ENCODE measurements at regions not wholly inside any gene's neighbourhood (a gene's known extent, or its start where the extent isn't known, plus 50 kb on each side); places are given as distances from the start of the nearest gene placed in this dataset.

DNA sequence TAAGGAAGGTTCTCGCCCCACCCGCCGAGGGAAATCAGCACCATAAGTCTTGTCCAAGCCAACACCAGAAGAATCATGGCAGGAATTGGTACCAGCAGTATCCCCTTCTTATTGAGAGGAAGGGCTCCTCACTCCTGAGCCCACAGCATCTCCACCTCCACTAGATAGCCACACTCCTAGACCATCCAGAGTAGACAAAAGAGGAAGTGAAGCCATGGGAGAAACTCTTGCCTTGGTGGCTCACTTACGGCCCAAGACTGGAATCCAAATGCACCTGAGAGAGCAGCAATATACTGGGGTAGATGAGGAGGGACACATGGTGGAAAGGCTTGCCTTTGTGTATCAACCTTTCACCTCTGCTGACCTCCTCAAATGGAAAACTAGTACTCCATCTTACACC is 255.3 kb upstream of the PRKX start (continued):
- TF ChIP-seq, protein P1, sequence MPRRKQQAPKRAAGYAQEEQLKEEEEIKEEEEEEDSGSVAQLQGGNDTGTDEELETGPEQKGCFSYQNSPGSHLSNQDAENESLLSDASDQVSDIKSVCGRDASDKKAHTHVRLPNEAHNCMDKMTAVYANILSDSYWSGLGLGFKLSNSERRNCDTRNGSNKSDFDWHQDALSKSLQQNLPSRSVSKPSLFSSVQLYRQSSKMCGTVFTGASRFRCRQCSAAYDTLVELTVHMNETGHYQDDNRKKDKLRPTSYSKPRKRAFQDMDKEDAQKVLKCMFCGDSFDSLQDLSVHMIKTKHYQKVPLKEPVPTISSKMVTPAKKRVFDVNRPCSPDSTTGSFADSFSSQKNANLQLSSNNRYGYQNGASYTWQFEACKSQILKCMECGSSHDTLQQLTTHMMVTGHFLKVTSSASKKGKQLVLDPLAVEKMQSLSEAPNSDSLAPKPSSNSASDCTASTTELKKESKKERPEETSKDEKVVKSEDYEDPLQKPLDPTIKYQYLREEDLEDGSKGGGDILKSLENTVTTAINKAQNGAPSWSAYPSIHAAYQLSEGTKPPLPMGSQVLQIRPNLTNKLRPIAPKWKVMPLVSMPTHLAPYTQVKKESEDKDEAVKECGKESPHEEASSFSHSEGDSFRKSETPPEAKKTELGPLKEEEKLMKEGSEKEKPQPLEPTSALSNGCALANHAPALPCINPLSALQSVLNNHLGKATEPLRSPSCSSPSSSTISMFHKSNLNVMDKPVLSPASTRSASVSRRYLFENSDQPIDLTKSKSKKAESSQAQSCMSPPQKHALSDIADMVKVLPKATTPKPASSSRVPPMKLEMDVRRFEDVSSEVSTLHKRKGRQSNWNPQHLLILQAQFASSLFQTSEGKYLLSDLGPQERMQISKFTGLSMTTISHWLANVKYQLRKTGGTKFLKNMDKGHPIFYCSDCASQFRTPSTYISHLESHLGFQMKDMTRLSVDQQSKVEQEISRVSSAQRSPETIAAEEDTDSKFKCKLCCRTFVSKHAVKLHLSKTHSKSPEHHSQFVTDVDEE (CRISPR knock-in tag; IDR thresholded peaks at IDR 0.05): no peak
- no peak for TF ChIP-seq TCF4 (CRISPR knock-in tag; IDR thresholded peaks at IDR 0.05; ENCODE audit: borderline replicate concordance)
- TF ChIP-seq ISL1 (CRISPR knock-in tag; IDR thresholded peaks at IDR 0.05): no peak
- TF ChIP-seq ZFP30 (CRISPR knock-in tag; IDR thresholded peaks at IDR 0.05): no peak
- TF ChIP-seq PPARA (CRISPR knock-in tag; IDR thresholded peaks at IDR 0.05; ENCODE audit: borderline replicate concordance): no peak
- no peak for TF ChIP-seq BACH2 (CRISPR knock-in tag; IDR thresholded peaks at IDR 0.05; ENCODE audit: borderline replicate concordance)

DNA sequence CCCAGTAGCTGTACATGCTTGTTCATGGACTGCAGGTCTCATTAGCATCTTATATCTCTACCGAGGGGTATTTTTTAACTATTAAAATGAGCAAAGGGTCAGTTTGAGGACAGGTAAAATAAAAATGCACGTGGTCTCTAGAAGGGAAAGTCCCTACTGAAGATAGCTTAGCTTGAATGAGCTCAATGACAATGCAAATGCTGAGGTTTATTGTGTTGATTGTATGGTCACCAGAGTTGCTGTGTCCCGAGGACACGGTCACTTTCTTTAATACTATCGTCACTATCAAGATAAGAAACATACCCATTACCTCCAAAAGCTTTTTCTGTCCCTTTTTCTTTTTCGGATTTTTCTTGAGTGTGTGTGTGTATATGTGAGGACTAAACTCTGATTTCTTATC is 250.5 kb upstream of the PRKX start:
- no peak for TF ChIP-seq ESRRG (CRISPR knock-in tag; IDR thresholded peaks at IDR 0.05)
- TF ChIP-seq CSDC2 (CRISPR knock-in tag; IDR thresholded peaks at IDR 0.05): no peak
- no peak for TF ChIP-seq GLIS3 (CRISPR knock-in tag; IDR thresholded peaks at IDR 0.05)
- TF ChIP-seq, protein P2, sequence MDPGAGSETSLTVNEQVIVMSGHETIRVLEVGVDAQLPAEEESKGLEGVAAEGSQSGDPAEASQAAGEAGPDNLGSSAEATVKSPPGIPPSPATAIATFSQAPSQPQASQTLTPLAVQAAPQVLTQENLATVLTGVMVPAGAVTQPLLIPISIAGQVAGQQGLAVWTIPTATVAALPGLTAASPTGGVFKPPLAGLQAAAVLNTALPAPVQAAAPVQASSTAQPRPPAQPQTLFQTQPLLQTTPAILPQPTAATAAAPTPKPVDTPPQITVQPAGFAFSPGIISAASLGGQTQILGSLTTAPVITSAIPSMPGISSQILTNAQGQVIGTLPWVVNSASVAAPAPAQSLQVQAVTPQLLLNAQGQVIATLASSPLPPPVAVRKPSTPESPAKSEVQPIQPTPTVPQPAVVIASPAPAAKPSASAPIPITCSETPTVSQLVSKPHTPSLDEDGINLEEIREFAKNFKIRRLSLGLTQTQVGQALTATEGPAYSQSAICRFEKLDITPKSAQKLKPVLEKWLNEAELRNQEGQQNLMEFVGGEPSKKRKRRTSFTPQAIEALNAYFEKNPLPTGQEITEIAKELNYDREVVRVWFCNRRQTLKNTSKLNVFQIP (CRISPR knock-in tag; IDR thresholded peaks at IDR 0.05; ENCODE audit: borderline replicate concordance, low read depth): no peak
- TF ChIP-seq, protein P3, sequence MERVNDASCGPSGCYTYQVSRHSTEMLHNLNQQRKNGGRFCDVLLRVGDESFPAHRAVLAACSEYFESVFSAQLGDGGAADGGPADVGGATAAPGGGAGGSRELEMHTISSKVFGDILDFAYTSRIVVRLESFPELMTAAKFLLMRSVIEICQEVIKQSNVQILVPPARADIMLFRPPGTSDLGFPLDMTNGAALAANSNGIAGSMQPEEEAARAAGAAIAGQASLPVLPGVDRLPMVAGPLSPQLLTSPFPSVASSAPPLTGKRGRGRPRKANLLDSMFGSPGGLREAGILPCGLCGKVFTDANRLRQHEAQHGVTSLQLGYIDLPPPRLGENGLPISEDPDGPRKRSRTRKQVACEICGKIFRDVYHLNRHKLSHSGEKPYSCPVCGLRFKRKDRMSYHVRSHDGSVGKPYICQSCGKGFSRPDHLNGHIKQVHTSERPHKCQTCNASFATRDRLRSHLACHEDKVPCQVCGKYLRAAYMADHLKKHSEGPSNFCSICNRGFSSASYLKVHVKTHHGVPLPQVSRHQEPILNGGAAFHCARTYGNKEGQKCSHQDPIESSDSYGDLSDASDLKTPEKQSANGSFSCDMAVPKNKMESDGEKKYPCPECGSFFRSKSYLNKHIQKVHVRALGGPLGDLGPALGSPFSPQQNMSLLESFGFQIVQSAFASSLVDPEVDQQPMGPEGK (CRISPR knock-in tag; IDR thresholded peaks at IDR 0.05; ENCODE audit: borderline replicate concordance): no peak
- TF ChIP-seq TCF4 (CRISPR knock-in tag; IDR thresholded peaks at IDR 0.05; ENCODE audit: borderline replicate concordance): no peak
- no peak for TF ChIP-seq PPARA (CRISPR knock-in tag; IDR thresholded peaks at IDR 0.05; ENCODE audit: borderline replicate concordance)
- TF ChIP-seq, protein P4, sequence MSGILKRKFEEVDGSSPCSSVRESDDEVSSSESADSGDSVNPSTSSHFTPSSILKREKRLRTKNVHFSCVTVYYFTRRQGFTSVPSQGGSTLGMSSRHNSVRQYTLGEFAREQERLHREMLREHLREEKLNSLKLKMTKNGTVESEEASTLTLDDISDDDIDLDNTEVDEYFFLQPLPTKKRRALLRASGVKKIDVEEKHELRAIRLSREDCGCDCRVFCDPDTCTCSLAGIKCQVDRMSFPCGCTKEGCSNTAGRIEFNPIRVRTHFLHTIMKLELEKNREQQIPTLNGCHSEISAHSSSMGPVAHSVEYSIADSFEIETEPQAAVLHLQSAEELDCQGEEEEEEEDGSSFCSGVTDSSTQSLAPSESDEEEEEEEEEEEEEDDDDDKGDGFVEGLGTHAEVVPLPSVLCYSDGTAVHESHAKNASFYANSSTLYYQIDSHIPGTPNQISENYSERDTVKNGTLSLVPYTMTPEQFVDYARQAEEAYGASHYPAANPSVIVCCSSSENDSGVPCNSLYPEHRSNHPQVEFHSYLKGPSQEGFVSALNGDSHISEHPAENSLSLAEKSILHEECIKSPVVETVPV (CRISPR knock-in tag; IDR thresholded peaks at IDR 0.05): no peak
- no peak for TF ChIP-seq OSR1 (CRISPR knock-in tag; IDR thresholded peaks at IDR 0.05)
- TF ChIP-seq, protein P5, sequence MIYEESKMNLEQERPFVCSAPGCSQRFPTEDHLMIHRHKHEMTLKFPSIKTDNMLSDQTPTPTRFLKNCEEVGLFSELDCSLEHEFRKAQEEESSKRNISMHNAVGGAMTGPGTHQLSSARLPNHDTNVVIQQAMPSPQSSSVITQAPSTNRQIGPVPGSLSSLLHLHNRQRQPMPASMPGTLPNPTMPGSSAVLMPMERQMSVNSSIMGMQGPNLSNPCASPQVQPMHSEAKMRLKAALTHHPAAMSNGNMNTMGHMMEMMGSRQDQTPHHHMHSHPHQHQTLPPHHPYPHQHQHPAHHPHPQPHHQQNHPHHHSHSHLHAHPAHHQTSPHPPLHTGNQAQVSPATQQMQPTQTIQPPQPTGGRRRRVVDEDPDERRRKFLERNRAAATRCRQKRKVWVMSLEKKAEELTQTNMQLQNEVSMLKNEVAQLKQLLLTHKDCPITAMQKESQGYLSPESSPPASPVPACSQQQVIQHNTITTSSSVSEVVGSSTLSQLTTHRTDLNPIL (CRISPR knock-in tag; IDR thresholded peaks at IDR 0.05; ENCODE audit: low read depth): no peak
- TF ChIP-seq ZFP30 (CRISPR knock-in tag; IDR thresholded peaks at IDR 0.05): no peak
- no peak for TF ChIP-seq ZNF565 (CRISPR knock-in tag; conservative IDR thresholded peaks at IDR 0.05; ENCODE audit: low read depth)
- no peak for TF ChIP-seq BACH2 (CRISPR knock-in tag; IDR thresholded peaks at IDR 0.05; ENCODE audit: borderline replicate concordance)
- no peak for TF ChIP-seq ISL1 (CRISPR knock-in tag; IDR thresholded peaks at IDR 0.05)
- TF ChIP-seq RARB (CRISPR knock-in tag; IDR thresholded peaks at IDR 0.05): no peak
- TF ChIP-seq ZNF70 (CRISPR knock-in tag; IDR thresholded peaks at IDR 0.05): no peak
- TF ChIP-seq, protein P1 (CRISPR knock-in tag; IDR thresholded peaks at IDR 0.05): no peak
- no peak for ATAC-seq
